Esophagus squamous epithelium (tissue), 4 donors: ENCODE measurements at regions not wholly inside any gene's neighbourhood (a gene's known extent, or its start where the extent isn't known, plus 50 kb on each side); places are given as distances from the start of the nearest gene placed in this dataset.
"Not testable (repeated sequence)": the region's sequence is repeated elsewhere in the genome, so short reads cannot be mapped to it uniquely, and the experiment has no call there.

ENCODE experiments used
- CTCF ChIP-seq, 6 experiments: fragments of 450-650 bp in 4 of 6; fragments of 200-600 bp in 2 of 6; sonication (generic) in 2 of 6; IDR thresholded peaks; one replicate each; pipeline ENCODE4 v1.5.1; 2016 to 2019; ENCODE audit warnings: antibody characterized with exemption in 6 of 6, mild to moderate bottlenecking in 4 of 6, moderate library complexity in 4 of 6
- POLR2A ChIP-seq, 4 donors: fragments of 450-650 bp; IDR thresholded peaks; one replicate each; pipeline ENCODE4 v1.6.1; 2017; ENCODE audit warnings: antibody characterized with exemption in 4 of 4, mild to moderate bottlenecking in 4 of 4, moderate library complexity in 3 of 4

DNA sequence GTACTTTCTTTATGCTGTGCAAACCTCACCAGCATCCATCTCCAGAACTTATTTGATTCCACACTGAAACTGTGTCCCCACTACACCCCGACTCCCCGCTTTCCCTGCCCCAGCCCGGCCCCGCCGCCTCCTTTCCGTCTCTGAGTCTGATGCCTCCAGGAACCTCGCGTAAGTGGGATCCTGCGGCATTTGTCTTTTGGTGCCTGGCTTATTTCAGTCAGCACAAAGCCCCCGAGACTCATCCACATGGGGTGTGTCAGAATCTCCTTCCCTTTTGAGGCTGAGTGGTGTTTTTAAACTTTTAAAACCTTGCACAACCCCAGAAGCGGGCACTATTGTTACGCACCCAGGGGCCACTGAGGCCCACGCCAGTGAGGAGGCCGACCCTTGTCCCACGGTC, 214.4 kb downstream of the BANP start:
- TF ChIP-seq POLR2A, CTCF (IDR thresholded peaks at IDR 0.05): not testable (repeated sequence)
